ENCODE measurements at regions not wholly inside any gene's neighbourhood (a gene's known extent, or its start where the extent isn't known, plus 50 kb on each side); places are given as distances from the start of the nearest gene placed in this dataset.
"Not testable (repeated sequence)": the region's sequence is repeated elsewhere in the genome, so short reads cannot be mapped to it uniquely, and the experiment has no call there.

- no peak for DNase-seq (ENCODE audit: low read depth)
These were observed 1239.4 kb upstream of the CRIM1 start for GRCh38 chr2:35116151-35116550.

DNA sequence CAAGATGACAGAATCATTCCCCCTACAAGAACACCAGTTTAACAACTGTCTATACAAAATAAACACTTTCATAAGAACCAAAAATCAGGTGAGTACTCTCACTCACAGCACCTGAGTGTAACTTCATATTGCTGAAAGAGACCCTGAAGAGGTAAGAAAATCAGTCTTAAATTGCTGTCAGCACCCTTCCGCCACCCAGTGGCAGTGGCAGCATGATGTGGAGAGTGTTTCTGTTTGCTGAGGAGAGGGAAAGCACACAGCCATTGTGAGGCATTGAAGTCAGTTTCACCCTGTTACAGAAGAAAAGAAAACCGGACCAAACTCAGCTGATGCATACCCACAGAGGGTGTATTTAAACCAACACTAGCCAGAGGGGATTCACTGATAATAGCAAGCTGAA lies 1240.8 kb upstream of the CRIM1 start:
- DNase-seq (ENCODE audit: low read depth): no peak

- DNase-seq (ENCODE audit: low read depth): not testable (repeated sequence)
These were observed 1243.2 kb upstream of the CRIM1 start for GRCh38 chr2:35112367-35112766.

- DNase-seq (ENCODE audit: low read depth): no peak
These were observed 1251.3 kb upstream of the CRIM1 start for GRCh38 chr2:35104309-35104708.

DNA sequence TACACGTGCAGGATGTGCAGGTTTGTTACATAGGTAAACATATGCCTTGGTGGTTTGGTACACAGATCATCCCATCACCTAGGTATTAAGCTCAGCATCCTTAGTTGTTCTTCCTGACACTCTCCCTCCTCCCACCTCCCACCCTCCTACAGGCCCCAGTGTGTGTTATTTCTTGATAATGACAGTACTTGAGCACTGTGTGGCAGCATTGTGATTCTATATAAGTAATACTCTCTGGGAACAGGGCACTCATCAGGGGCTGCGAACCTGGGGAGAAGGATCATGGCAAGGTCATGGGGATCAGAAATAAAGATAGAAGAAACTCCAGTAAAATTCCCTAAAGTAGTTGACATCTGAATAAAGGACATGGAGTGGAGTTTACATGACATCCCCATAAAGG lies 1256.2 kb upstream of the CRIM1 start:
- no peak for DNase-seq (ENCODE audit: low read depth)

DNA sequence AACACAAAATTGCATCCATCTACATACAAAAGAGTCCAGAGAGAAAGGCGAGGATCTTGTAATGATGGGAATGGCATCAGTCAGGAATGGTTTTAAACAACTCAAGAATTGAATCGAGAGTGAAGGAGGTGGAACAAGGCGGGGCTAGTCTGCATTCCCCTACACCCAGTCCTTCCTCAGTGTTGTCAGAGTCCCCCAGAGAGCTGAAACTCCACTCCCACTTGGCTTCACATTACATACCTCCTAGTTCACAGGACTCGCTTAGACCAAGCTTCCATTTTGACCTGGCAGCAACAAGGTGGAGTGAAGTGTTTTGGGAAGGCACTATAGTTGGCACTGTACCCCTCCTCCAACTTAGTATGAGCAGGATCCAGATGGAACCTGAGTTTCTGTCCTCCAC lies 1273.5 kb upstream of the CRIM1 start:
- DNase-seq (ENCODE audit: low read depth): no peak

GRCh38 chr2:35081622-35082015 lies 1274.0 kb upstream of the CRIM1 start:
- DNase-seq (ENCODE audit: low read depth): no peak

- DNase-seq (ENCODE audit: low read depth): no peak
These were observed 1274.5 kb upstream of the CRIM1 start for GRCh38 chr2:35081001-35081621.

DNA sequence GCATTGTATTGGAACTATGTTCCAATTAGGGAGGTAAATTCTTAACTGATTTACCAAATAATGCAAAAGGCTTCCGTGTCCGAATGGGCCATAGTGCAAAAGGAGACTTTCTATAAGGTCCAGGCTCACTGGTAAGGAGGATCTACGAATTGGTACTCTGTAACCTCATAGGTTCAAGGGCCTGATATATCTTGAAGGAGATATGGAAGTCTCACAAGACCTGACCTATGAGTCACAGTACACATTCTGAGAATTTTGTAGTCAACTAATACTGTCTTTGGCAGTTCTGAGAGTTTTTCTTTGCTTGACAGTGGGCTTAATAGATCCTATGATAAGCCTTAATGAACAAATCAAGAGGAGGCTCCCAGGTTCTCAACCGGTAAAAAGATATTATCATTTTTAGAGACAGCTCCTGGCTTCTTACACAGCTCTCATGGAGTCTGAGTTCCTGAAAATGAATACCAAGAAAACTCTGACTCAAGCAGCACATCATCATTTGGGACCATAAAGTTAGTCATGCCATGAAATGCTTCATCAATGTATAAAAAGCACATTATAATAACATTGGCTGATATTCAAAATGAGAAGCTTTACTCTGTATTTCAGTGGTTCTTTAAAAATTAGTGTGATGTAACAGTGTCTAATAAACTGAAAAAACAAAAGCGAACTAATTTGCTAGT lies 1275.2 kb upstream of the CRIM1 start:
- no peak for DNase-seq (ENCODE audit: low read depth)

- DNase-seq (ENCODE audit: low read depth): no peak
These were observed 1288.2 kb upstream of the CRIM1 start for GRCh38 chr2:35067420-35067819.

GRCh38 chr2:35063836-35064235 lies 1291.7 kb upstream of the CRIM1 start:
- no peak for DNase-seq (ENCODE audit: low read depth)

GRCh38 chr2:35035883-35036282 lies 1319.7 kb upstream of the CRIM1 start:
- no peak for DNase-seq (ENCODE audit: low read depth)

DNA sequence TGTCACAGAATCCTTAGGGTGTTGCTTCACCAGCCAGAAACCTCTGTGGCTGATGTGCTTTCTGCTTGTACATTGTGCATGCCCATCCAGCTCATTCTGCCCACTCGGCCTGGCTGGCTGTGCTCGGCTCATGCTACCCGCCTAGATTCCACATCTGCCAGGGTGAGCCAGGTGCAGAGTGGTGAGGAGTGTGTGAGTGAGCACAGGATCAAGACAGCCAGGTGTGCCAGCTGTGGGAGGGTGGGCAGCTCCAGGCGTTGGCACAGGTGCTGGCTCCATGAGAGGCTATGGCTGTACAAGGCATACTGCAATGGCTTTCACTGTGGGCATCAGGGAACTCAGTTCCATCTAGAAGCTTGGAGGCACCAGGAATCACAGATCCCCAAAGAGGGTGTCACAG lies 1321.8 kb upstream of the CRIM1 start:
- no peak for DNase-seq (ENCODE audit: low read depth)

GRCh38 chr2:35023545-35023944 lies 1332.0 kb upstream of the CRIM1 start:
- no peak for DNase-seq (ENCODE audit: low read depth)

DNA sequence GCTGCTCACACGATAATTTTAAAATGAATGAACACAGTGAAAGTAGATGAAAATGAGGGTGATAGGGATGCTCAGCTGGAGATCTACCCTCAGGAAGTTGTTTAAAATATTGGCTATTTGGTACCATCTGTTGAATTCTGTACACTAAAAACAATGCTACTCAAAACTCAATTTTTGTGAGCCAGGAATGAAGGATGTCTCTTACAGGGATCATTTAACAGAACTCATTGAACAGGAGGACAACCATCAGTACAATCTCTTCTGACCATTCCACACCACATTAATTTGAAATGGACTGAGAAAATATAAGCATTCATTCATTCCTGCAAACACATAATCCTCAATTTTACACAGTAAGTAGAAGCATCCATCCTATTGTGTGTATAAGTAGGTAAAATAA lies 1355.1 kb upstream of the CRIM1 start:
- DNase-seq (ENCODE audit: low read depth): no peak

DNA sequence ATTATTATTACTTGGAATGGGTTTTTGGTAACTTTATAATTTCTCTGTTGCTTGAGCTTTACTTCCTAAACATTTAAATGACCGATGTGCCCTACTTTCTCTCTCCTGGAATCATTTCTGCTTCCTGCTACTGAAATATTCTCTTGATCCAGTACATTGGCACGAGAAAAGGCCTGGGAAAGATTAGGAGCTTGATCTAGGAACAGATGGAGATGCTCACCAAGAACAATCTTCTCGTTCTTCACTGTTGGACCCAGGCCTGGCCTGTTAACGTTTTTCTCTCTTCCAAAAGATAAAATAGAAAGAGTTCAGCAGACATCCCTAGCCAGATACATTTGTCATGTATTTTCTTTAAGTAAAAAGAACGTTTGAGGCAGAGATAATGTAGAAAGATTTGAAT lies 1356.8 kb upstream of the CRIM1 start:
- no peak for DNase-seq (ENCODE audit: low read depth)

DNA sequence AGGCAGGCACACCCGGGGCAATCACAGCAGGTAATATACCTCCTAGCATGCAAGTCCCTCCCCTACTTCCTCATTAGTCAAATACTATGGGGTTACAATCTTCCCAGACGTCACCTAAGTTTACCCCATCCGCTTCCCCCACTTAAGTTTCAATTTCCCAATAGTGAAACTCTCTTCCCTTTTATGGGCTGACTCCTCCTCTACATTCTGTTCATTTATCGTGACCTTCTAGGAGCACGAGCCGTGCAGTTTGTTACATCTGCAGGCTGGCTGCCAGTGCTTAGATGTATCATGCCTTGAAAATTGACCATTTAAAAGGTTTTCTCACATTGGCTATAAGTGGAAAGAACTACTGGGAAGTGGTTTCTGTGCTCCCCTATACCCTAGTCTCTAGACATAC lies 1357.8 kb upstream of the CRIM1 start:
- no peak for DNase-seq (ENCODE audit: low read depth)

- no peak for DNase-seq (ENCODE audit: low read depth)
These were observed 1360.4 kb upstream of the CRIM1 start for GRCh38 chr2:34995196-34995595.

- no peak for DNase-seq (ENCODE audit: low read depth)
These were observed 1363.9 kb upstream of the CRIM1 start for GRCh38 chr2:34991508-34992274.

DNA sequence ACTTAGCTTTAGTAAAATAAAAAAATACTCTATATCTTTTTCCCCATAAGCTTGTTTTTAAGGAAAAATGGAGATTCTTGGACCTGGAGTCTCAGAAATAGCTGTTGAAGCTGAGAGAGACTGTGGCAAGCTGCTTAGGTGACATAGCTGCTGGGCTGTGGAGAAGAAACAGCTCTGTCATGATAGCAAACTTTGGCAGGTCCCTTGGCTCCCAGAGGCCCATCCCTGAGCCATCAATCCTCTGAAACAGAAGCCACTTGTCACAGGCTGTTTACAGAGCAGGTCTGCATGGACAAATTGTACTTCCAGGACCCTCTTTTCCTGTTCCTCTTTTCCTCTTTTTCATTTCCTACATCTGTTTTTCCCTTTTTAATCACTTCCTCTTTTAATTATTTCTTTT lies 1370.1 kb upstream of the CRIM1 start:
- DNase-seq (ENCODE audit: low read depth): no peak

GRCh38 chr2:34980689-34981088 lies 1374.9 kb upstream of the CRIM1 start:
- DNase-seq (ENCODE audit: low read depth): no peak

- DNase-seq (ENCODE audit: low read depth): no peak
These were observed 1376.4 kb upstream of the CRIM1 start for GRCh38 chr2:34979148-34979547.

DNA sequence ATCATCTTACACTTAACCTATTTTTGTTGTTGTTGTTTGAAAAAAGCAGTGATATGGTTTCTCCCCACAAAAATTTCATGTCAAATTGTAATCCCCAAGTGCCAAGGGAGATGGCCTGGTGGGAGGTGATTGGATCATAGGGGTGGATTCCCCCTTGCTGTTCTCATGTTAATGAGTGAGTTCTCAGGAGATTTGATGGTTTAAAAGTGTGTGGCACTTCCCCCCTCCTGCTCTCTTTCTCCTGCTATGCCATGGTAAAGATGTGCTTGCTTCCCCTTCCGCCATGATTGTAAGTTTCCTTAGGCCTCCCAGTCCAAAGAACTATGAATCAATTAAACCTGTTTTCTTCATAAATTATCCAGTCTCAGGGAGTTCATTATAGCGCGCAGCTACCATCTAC lies 1362.7 kb upstream of the FAM98A start:
- no peak for DNase-seq (ENCODE audit: low read depth)
